Cardiac fibroblast (primary cell): ENCODE measurements at regions not wholly inside any gene's neighbourhood (a gene's known extent, or its start where the extent isn't known, plus 50 kb on each side); places are given as distances from the start of the nearest gene placed in this dataset.

Experiments
- DNase-seq, 2 donors: peaks; one replicate each; pipeline versions ENCODE4 v3.0.0 to v3.0.0-alpha.2; 2010; ENCODE audit warnings: low read depth in 2 of 2
- H3K4me3 ChIP-seq, 2 donors: replicated peaks in 1 of 2; 1 replicate in 1 of 2; 2 replicates in 1 of 2; pipeline ENCODE4 v1.5.1; 2011; ENCODE audit warnings: low read depth in 2 of 2, low read length in 2 of 2, mild to moderate bottlenecking in 2 of 2, moderate library complexity in 1 of 2
- TF ChIP-seq, protein P1 (sequence below): IDR thresholded peaks from one replicate; pipeline ENCODE4 v1.5.1; 2011; ENCODE audit warnings: low read depth, mild to moderate bottlenecking, low read length, inconsistent platforms

DNA sequence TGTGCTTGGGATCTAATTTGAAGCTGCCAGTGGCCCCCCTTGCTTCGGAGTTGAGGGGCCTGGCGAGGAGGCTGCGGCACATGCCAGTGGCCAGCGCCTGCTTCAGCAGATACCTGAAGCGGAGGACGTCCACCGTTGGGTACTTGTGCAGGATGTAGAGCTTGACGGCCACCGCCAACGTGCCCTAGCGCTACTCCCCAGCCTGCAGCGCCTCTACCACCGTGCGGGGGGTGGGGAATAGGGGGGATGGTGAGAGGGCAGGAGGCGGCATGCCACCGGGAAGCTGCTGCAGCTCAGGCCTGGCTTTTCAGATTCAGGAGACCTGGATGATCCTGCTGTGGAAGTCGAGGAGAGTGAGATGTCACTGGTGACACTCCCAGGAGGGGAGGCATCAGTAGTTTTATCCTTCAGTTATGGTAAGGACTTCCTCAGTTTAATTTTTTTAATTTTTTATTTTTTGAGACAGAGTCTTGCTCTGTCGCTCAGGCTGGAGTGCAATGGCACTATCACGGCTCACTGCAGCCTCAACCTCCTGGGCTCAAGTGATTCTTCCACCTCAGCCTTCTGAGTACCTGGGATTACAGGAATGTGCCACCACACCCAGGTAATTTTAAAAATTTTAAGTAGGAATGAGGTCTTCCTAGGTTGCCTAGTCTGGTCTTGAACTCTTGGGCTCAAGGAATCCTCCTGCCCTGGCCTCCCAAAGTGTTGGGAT, 150.6 kb upstream of the FRMD4B start:
- TF ChIP-seq, protein P1, sequence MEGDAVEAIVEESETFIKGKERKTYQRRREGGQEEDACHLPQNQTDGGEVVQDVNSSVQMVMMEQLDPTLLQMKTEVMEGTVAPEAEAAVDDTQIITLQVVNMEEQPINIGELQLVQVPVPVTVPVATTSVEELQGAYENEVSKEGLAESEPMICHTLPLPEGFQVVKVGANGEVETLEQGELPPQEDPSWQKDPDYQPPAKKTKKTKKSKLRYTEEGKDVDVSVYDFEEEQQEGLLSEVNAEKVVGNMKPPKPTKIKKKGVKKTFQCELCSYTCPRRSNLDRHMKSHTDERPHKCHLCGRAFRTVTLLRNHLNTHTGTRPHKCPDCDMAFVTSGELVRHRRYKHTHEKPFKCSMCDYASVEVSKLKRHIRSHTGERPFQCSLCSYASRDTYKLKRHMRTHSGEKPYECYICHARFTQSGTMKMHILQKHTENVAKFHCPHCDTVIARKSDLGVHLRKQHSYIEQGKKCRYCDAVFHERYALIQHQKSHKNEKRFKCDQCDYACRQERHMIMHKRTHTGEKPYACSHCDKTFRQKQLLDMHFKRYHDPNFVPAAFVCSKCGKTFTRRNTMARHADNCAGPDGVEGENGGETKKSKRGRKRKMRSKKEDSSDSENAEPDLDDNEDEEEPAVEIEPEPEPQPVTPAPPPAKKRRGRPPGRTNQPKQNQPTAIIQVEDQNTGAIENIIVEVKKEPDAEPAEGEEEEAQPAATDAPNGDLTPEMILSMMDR = no peak
- DNase-seq = no peak

DNA sequence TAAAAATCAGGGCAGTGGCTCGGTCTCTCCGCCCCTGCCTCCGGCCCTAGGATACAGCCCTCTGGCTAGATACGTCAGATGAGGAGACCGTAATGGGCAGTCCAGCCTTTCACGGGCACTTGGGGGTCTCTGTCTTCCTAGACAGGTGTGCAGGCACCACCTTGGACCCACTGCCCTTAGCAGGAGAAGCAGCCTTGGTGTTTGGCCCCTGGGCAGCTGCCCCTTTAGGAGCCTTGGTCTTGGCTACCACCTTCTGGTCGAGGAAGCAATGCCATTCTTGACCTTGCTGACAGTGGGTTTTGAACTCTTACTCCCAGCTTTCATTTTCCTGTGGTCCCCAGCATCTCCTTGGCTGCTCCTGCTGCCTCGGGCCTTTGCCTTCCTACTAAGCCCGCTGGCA, 149.7 kb upstream of the FRMD4B start:
- TF ChIP-seq, protein P1 = no peak
- DNase-seq = no peak
- no peak overlapping the region for H3K4me3 ChIP-seq

More for the DNA sequence above, 150.6 kb upstream of the FRMD4B start:
- H3K4me3 ChIP-seq = no peak overlapping the region

DNA sequence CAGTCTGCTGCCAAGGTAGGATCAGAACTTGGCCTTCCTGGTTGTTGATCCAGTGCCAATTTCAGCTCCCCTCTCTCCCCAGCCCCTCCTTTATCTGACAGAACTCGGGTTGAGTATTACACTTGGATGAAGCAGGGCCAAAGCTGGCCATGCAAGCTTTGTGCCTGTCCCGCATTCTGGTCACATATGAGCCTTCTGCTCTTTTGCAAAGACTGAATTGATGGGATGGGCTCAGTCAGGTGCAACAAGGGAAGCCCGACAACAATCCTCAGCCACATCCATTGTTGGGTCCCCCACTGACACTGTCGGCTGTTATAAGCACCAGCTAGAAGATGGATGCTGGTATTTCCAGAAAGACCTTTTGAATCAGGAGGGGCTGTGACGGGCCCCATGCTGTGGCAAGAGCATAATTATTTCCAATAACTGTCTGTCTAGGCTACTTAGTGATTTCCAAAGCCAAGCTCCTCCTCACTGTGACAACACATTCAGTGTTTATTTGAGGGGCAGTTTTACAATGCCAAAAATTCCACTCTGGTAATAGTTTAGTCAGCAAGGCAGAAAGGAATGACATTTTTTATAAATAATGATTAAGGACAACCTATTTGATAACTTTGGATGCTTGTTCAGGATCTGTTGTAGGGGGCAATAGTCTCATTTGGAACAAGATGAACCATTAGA, 146.8 kb upstream of the FRMD4B start:
- no peak overlapping the region for H3K4me3 ChIP-seq
- TF ChIP-seq, protein P1 = no peak
- DNase-seq = no peak

DNA sequence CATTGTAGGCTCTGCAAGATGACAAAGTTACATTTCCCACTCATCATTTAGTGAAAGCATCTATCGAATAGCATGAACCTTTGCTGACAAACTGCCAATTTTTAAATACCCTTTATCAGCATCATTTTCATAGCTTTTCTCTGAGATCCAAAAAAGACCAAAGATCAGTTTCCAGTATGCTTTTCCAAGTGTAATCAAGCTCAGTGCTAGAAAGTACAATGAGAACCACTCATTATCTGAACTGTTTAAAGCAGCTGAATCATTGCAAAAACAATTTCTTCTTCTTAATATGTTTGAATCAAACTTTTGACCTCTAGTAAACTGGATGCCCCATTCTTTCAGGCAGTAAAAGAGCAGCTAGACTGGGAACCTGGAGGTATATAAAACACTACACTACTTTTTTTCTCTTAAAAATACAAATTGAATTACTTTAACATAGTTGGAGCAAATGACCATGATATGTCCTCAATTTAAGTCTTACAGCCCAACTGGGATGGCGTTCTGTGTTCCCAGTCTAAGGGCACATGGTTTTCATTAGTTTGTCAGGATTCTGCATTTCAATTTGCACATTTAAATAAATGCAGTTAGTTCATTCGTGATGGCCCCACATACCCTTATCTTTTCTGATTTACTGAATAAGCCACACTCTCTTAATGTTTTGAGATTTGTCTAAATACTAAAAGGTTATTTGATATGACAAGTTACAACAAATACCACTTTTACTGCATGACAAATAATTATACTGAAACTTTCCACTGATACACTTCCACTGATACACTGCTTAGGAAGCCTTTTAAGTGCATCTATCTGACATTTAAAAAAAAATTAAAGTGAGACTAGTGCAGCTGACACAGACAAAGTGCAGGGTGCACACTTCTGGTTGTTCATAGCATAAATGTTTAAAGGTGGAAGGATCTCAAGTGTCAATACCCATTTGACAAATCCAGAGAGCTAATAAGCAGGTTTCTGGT, 146.0 kb upstream of the FRMD4B start:
- TF ChIP-seq, protein P1 = no peak
- H3K4me3 ChIP-seq = no peak overlapping the region
- no peak for DNase-seq

DNA sequence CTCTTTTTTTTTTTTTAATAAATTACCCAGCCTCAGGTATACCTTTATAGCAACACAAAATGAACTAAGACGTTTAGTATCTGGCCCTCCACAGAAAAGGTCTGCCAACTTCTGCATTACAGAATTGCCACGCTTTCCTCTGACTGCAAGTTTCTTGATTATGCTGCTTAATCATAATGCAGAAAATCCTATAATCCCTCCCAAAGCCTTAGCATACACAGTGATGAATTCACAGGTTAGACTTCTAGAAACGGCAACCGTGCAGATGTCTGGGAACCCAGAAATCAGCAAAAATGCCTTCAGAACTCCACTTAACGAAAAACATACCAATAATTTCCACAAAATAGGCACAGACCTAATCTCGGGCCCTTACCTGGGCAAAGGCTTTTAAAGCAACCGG, 144.7 kb upstream of the FRMD4B start:
- no peak overlapping the region for H3K4me3 ChIP-seq
- DNase-seq = no peak
- TF ChIP-seq, protein P1 = no peak

DNA sequence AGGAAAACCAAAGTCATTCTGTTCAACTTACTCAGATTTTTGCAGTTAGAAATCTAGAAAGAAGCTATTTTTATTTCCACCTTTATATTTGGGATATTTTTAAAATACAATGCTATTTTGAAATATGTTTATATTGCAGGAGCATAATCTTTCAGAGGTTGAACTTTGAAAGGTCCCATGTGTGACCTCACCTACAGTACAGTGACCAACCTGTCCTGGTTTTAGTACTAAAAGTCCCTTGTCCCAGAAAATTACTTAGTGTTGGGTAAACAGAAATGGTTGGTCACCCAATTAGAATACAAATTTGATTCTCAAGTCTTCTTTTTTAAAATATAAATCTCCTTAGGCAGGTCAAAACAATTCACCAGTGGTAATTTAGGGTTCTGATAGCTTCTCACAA, 141.6 kb upstream of the FRMD4B start:
- TF ChIP-seq, protein P1 = no peak
- no peak overlapping the region for H3K4me3 ChIP-seq
- no peak for DNase-seq
